SU-DHL-6 (cell line): ENCODE measurements at regions not wholly inside any gene's neighbourhood (a gene's known extent, or its start where the extent isn't known, plus 50 kb on each side); places are given as distances from the start of the nearest gene placed in this dataset.

Experiments used
- H2AFZ ChIP-seq: fragments of 200-600 bp; sonication (generic); 2 replicates; pipeline ENCODE4 v1.6.1; 2014; ENCODE audit warnings: low read depth, mild to moderate bottlenecking, moderate library complexity, mixed read lengths, antibody characterized with exemption, low read length; ENCODE audit not compliant: severe bottlenecking
- H3F3A ChIP-seq: fragments of 200-600 bp; shearing (Covaris generic); 2 replicates; pipeline ENCODE4 v1.6.0; 2016; ENCODE audit warnings: antibody characterized with exemption, mild to moderate bottlenecking; ENCODE audit not compliant: insufficient read depth
- H3K27ac ChIP-seq: fragments of 200-600 bp; sonication (generic); 2 replicates; pipeline ENCODE4 v1.5.1; 2016; ENCODE audit warnings: low read depth, mild to moderate bottlenecking, low read length, moderate library complexity, mixed read lengths
- H3K27me3 ChIP-seq: fragments of 200-600 bp; sonication (generic), shearing (Covaris generic); 2 replicates; pipeline ENCODE4 v1.6.0; 2014; ENCODE audit warnings: mild to moderate bottlenecking, low read length
- H3K36me3 ChIP-seq: fragments of 200-600 bp; sonication (generic); 2 replicates; pipeline ENCODE4 v1.6.1; 2014; ENCODE audit warnings: mild to moderate bottlenecking, low read length, mixed read lengths
- H3K4me2 ChIP-seq: fragments of 300-600, 200-600 bp; shearing (Covaris generic), sonication (generic); 2 replicates; pipeline ENCODE4 v1.6.0; 2014; ENCODE audit warnings: low read length, low read depth, mild to moderate bottlenecking; ENCODE audit not compliant: poor library complexity, severe bottlenecking
- H3K4me3 ChIP-seq: fragments of 200-600 bp; sonication (generic); 2 replicates; pipeline ENCODE4 v1.5.1; 2014; ENCODE audit warnings: antibody characterized with exemption, low read length, mild to moderate bottlenecking, mixed read lengths; ENCODE audit not compliant: insufficient read depth, poor library complexity, severe bottlenecking
- H3K79me2 ChIP-seq: fragments of 200-600 bp; sonication (generic); 2 replicates; pipeline ENCODE4 v1.6.1; 2014; ENCODE audit warnings: mild to moderate bottlenecking, low read length, moderate library complexity; ENCODE audit not compliant: insufficient read depth
- H3K9ac ChIP-seq: fragments of 200-600 bp; sonication (generic); 2 replicates; pipeline ENCODE4 v1.7.0; 2014; ENCODE audit warnings: mild to moderate bottlenecking, low read length
- H3K9me2 ChIP-seq: fragments of 200-600 bp; sonication (generic); replicated peaks from 2 replicates; pipeline ENCODE4 v1.6.1; 2014; ENCODE audit warnings: low read length; ENCODE audit not compliant: insufficient read depth
- H3K9me3 ChIP-seq: fragments of 200-600 bp; sonication (generic); 2 replicates; pipeline ENCODE4 v1.6.1; 2014; ENCODE audit warnings: low read length, mixed read lengths; ENCODE audit not compliant: insufficient read depth
- H4K20me1 ChIP-seq: fragments of 200-600 bp; sonication (generic); 2 replicates; pipeline ENCODE4 v1.6.1; 2014; ENCODE audit warnings: low read depth, mild to moderate bottlenecking, antibody characterized with exemption, low read length, moderate library complexity, mixed read lengths
- EZH2phosphoT487 ChIP-seq: fragments of 200-600 bp; sonication (generic), shearing (Covaris generic); conservative IDR thresholded peaks from 2 replicates; pipeline ENCODE4 v1.6.1; 2018; ENCODE audit warnings: mild to moderate bottlenecking, antibody characterized with exemption, low read length, moderate library complexity, mixed read lengths
- TF ChIP-seq, protein P1 (sequence below): fragments of 200-600 bp; sonication (generic); IDR thresholded peaks from one replicate; pipeline ENCODE4 v1.5.1; 2017; ENCODE audit warnings: antibody characterized with exemption, mild to moderate bottlenecking, low read length, moderate library complexity; ENCODE audit not compliant: insufficient read depth, poor library complexity, severe bottlenecking

DNA sequence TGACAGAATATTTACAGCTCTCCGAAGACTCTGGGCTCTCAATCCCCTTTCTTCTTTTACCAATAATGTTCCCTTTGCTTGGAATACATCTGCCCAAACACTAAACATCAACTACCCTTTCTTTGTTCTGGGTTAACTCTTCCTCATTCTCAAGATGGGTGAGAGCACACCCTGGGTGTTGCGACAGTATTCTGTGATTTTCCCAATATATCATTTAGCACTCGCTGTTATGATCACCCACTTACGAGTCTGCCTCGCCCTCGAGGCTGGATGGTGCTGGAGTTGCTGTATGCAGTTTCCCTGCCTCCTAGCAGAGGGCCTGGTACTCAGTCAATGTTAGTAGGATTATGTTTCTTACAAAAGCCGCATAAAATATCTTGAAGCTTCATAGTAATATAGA lies 93.2 kb downstream of the SOCS6 start:
- Histone ChIP-seq H3K27ac (no peak overlapping the region), H3K36me3 (no peaks in the 10 kb centered on the region), H2AFZ (no peak overlapping the region), H3K4me3 (no peak overlapping the region), H3K9ac (no peak overlapping the region), H4K20me1 (no peaks in the 10 kb centered on the region), H3K9me3 (no peaks in the 10 kb centered on the region), H3F3A (no peaks in the 10 kb centered on the region), H3K79me2 (no peaks in the 10 kb centered on the region), H3K27me3 (no peaks in the 10 kb centered on the region), H3K4me2 (no peak overlapping the region), H3K9me2 (no peaks in the 10 kb centered on the region)
- no peak for TF ChIP-seq EZH2phosphoT487
- TF ChIP-seq, protein P1, sequence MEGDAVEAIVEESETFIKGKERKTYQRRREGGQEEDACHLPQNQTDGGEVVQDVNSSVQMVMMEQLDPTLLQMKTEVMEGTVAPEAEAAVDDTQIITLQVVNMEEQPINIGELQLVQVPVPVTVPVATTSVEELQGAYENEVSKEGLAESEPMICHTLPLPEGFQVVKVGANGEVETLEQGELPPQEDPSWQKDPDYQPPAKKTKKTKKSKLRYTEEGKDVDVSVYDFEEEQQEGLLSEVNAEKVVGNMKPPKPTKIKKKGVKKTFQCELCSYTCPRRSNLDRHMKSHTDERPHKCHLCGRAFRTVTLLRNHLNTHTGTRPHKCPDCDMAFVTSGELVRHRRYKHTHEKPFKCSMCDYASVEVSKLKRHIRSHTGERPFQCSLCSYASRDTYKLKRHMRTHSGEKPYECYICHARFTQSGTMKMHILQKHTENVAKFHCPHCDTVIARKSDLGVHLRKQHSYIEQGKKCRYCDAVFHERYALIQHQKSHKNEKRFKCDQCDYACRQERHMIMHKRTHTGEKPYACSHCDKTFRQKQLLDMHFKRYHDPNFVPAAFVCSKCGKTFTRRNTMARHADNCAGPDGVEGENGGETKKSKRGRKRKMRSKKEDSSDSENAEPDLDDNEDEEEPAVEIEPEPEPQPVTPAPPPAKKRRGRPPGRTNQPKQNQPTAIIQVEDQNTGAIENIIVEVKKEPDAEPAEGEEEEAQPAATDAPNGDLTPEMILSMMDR = no peak

- Histone ChIP-seq H3K4me3 (no peak overlapping the region), H4K20me1 (no peaks in the 10 kb centered on the region), H3K27ac (no peak overlapping the region), H3K79me2 (no peaks in the 10 kb centered on the region), H3K27me3 (no peaks in the 10 kb centered on the region), H3K36me3 (no peaks in the 10 kb centered on the region), H3K9ac (no peak overlapping the region), H3K9me2 (no peaks in the 10 kb centered on the region), H3F3A (no peaks in the 10 kb centered on the region), H3K4me2 (no peak overlapping the region), H2AFZ (no peak overlapping the region), H3K9me3 (no peaks in the 10 kb centered on the region)
- no peak for TF ChIP-seq EZH2phosphoT487
Measured at GRCh38 chr18:70380915-70381896, 92.4 kb downstream of the SOCS6 start.
